ENCODE measurements at regions not wholly inside any gene's neighbourhood (a gene's known extent, or its start where the extent isn't known, plus 50 kb on each side); places are given as distances from the start of the nearest gene placed in this dataset.

DNA sequence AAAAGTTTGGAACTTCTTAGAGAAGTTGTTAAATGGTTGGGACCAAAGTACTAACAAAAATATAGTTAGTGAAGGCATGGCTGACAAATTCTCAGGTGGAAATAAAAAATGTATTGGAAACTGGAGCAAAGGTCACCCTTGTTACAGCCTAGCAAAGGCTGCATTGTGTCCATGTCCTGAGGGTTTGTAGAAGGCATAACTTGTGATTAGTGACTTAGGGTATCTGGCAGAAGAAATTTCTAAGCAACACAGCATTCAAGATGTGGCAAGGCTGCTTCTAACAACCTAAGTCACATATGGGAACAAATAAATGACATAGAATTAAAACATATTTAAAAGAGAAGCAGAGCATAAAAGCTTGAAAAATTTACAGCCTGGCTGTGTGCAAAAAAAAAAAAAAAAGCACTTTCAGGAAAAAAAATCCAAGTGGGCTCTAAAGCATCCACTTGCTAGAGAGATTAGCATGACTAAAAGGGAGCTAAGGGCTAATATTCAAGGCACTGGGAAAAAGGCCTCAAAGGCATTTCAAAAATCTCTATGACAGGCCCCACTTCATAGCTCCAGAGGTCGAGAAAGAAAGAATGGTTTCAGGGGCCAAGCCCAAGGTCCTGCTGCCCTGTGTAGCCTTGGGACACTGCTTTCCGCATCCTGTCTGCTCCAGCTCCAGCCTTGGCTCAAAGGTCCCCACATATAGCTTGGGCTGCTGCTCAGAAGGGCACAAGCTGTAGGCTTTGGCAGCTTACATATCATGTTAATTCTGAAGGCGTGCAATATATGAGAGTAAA lies 453.2 kb upstream of the PTCHD4 start:
- TF ChIP-seq POLR2AphosphoS5 (IDR thresholded peaks at IDR 0.05), result no peak
- TF ChIP-seq, protein P1, sequence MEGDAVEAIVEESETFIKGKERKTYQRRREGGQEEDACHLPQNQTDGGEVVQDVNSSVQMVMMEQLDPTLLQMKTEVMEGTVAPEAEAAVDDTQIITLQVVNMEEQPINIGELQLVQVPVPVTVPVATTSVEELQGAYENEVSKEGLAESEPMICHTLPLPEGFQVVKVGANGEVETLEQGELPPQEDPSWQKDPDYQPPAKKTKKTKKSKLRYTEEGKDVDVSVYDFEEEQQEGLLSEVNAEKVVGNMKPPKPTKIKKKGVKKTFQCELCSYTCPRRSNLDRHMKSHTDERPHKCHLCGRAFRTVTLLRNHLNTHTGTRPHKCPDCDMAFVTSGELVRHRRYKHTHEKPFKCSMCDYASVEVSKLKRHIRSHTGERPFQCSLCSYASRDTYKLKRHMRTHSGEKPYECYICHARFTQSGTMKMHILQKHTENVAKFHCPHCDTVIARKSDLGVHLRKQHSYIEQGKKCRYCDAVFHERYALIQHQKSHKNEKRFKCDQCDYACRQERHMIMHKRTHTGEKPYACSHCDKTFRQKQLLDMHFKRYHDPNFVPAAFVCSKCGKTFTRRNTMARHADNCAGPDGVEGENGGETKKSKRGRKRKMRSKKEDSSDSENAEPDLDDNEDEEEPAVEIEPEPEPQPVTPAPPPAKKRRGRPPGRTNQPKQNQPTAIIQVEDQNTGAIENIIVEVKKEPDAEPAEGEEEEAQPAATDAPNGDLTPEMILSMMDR (IDR thresholded peaks at IDR 0.05), result no peak

All from prostate gland (tissue), 2 donors.